Panc1 (cell line): ENCODE measurements at regions not wholly inside any gene's neighbourhood (a gene's known extent, or its start where the extent isn't known, plus 50 kb on each side); places are given as distances from the start of the nearest gene placed in this dataset.
"Not testable (repeated sequence)": the region's sequence is repeated elsewhere in the genome, so short reads cannot be mapped to it uniquely, and the experiment has no call there.

Experiments
- ATAC-seq: fragments of 200-7000 bp; cut with Tn5 transposase; 2 replicates; pipeline ENCODE4 v1.9.1; 2020; ENCODE audit warnings: mild to moderate bottlenecking, moderate library complexity
- BruUV-seq: library from RNA; stranded (reverse); fragments of 400-500 nt; replicated peaks from 2 replicates; lab custom pipeline; 2021; lab: Mats Ljungman, UMichigan
- CTCF ChIA-PET: fragments of 300-600 bp; sonication (Branson Sonifier 250); formaldehyde crosslinking; loops from one replicate; lab custom pipeline; 2022; ENCODE audit warnings: antibody characterized with exemption; lab: Charles Lee
- POLR2A ChIA-PET: fragments of 300-600 bp; sonication (Branson Sonifier 250); formaldehyde crosslinking; loops from one replicate; lab custom pipeline; 2022; ENCODE audit warnings: antibody characterized with exemption; lab: Charles Lee
- DNase-seq: peaks from one replicate; pipeline ENCODE4 v3.0.0-alpha.2; 2010; ENCODE audit warnings: low read depth, low spot score
- H3K27ac ChIP-seq: 2 replicates; pipeline ENCODE4 v1.5.1; 2011; ENCODE audit warnings: mild to moderate bottlenecking, low read length, inconsistent platforms
- H3K27me3 ChIP-seq: fragments of 200-500 bp; sonication (Bioruptor generic); 2 replicates; pipeline ENCODE4 v1.6.0; 2014; ENCODE audit warnings: low read length, inconsistent platforms; ENCODE audit not compliant: control insufficient read depth, insufficient read depth
- H3K36me3 ChIP-seq: fragments of 200-500 bp; sonication (Bioruptor generic); 2 replicates; pipeline ENCODE4 v1.5.1; 2014; ENCODE audit warnings: inconsistent platforms, mild to moderate bottlenecking, low read length, moderate library complexity; ENCODE audit not compliant: control insufficient read depth, insufficient read depth
- H3K4me1 ChIP-seq: 2 replicates; pipeline ENCODE4 v1.5.1; 2011; ENCODE audit warnings: inconsistent platforms, mild to moderate bottlenecking, low read length, moderate library complexity; ENCODE audit not compliant: control insufficient read depth, insufficient read depth
- H3K4me3 ChIP-seq, 2 experiments: 2 replicates each; pipeline ENCODE4 v1.5.1; 2011 to 2012; ENCODE audit warnings: low read depth in 2 of 2, low read length in 2 of 2, mild to moderate bottlenecking in 2 of 2, inconsistent platforms in 1 of 2, moderate library complexity in 1 of 2
- H3K9me3 ChIP-seq: fragments of 200-500 bp; sonication (Bioruptor generic); 2 replicates; pipeline ENCODE4 v1.5.1; 2014; ENCODE audit warnings: low read depth, mild to moderate bottlenecking, inconsistent platforms, low read length, moderate library complexity; ENCODE audit not compliant: control insufficient read depth, insufficient read depth
- CTCF ChIP-seq: fragments of 450-650 bp; IDR thresholded peaks from 2 replicates; pipeline ENCODE4 v1.5.1; 2017; ENCODE audit warnings: mild to moderate bottlenecking
- POLR2AphosphoS5 ChIP-seq: IDR thresholded peaks from 2 replicates; pipeline ENCODE4 v1.6.1; 2012; ENCODE audit warnings: mild to moderate bottlenecking, low read depth, low read length, moderate library complexity
- REST ChIP-seq, 2 experiments: IDR thresholded peaks; 2 replicates each; pipeline ENCODE4 v1.6.1; 2011 to 2012; ENCODE audit warnings: low read depth in 2 of 2, control low read depth in 1 of 2, low read length in 1 of 2, mild to moderate bottlenecking in 1 of 2, moderate library complexity in 1 of 2; ENCODE audit not compliant: insufficient read depth in 1 of 2
- SIN3A ChIP-seq: IDR thresholded peaks from 2 replicates; pipeline ENCODE4 v1.6.1; 2012; ENCODE audit warnings: low read depth, mild to moderate bottlenecking, low read length, moderate library complexity, borderline replicate concordance; ENCODE audit not compliant: insufficient read depth
- TCF7L2 ChIP-seq: IDR thresholded peaks from 2 replicates; pipeline ENCODE4 v1.6.1; 2011; ENCODE audit warnings: mild to moderate bottlenecking, low read depth, low read length, inconsistent platforms
- in situ Hi-C: cut with HindIII; loops from 2 replicates; pipeline ENCODE4 v1.10.0; 2016; ENCODE audit warnings: low sequenced_read_pairs, low pct_unique_long_range_greater_than_20kb
- intact Hi-C: fragments of 100-400 bp; cut with micrococcal nuclease; formaldehyde crosslinking; loops from one replicate; pipeline ENCODE4 v1.10.0; 2022; ENCODE audit not compliant: unreplicated experiment

GRCh38 chr4:94039226-94039625 is 168.4 kb upstream of the SMARCAD1 start:
- CTCF ChIA-PET, result no interaction called here
- intact Hi-C loops, result no loop called here

GRCh38 chr4:94044471-94044870 is 163.2 kb upstream of the SMARCAD1 start:
- in situ Hi-C loops, POLR2A ChIA-PET, ATAC-seq, DNase-seq, H3K4me1 ChIP-seq, H3K9me3 ChIP-seq, intact Hi-C loops, CTCF ChIA-PET, BruUV-seq, H3K36me3 ChIP-seq, H3K27ac ChIP-seq, H3K4me3 ChIP-seq, H3K27me3 ChIP-seq: not testable (repeated sequence)

More at GRCh38 chr4:94039226-94039625, 168.4 kb upstream of the SMARCAD1 start:
- H3K27me3 ChIP-seq, result no peaks in the 10 kb centered on the region
- POLR2A ChIA-PET, result no interaction called here
- H3K27ac ChIP-seq, result no peak overlapping the region
- H3K36me3 ChIP-seq, result no peaks in the 10 kb centered on the region
- H3K9me3 ChIP-seq, result no peaks in the 10 kb centered on the region
- in situ Hi-C loops, result no loop called here
- TF ChIP-seq CTCF (no peak), POLR2AphosphoS5 (no peak), REST (IDR thresholded peaks at IDR 0.05; ENCODE audit: insufficient read depth in 1 of 2, low read depth in 2 of 2, low read length in 1 of 2) (no peak), SIN3A (no peak), TCF7L2 (no peak)
- H3K4me3 ChIP-seq, result no peak overlapping the region
- no peaks in the 10 kb centered on the region for H3K4me1 ChIP-seq
- no TSS peak for BruUV-seq
- ATAC-seq (no peak), DNase-seq (no peak)

GRCh38 chr4:94063084-94063483 is 144.6 kb upstream of the SMARCAD1 start:
- Histone ChIP-seq H3K4me1 (no peaks in the 10 kb centered on the region), H3K4me3 (no peak overlapping the region), H3K36me3 (no peaks in the 10 kb centered on the region), H3K27ac (no peak overlapping the region), H3K27me3 (no peaks in the 10 kb centered on the region), H3K9me3 (no peaks in the 10 kb centered on the region)
- intact Hi-C loops, result no loop called here
- in situ Hi-C loops, result no loop called here
- CTCF ChIA-PET, result no interaction called here
- DNase-seq (no peak), ATAC-seq (no peak)
- BruUV-seq, result no TSS peak
- TF ChIP-seq CTCF (no peak), SIN3A (no peak), TCF7L2 (no peak), POLR2AphosphoS5 (no peak), REST (IDR thresholded peaks at IDR 0.05; ENCODE audit: insufficient read depth in 1 of 2, low read depth in 2 of 2, low read length in 1 of 2) (no peak)
- POLR2A ChIA-PET, result no interaction called here
